SHP77 treated with DMSO at 0.1 percent for 48 hours (cell line): ENCODE measurements at regions not wholly inside any gene's neighbourhood (a gene's known extent, or its start where the extent isn't known, plus 50 kb on each side); places are given as distances from the start of the nearest gene placed in this dataset.

Experiments
- DNase-seq: peaks from one replicate; lab custom pipeline; 2025; lab: John Stamatoyannopoulos, UW

GRCh38 chr9:88792502-88792901 is 198.8 kb upstream of the S1PR3 start:
- DNase-seq, result no peak

GRCh38 chr9:88794100-88794499 is 197.2 kb upstream of the S1PR3 start:
- DNase-seq, result no peak

- DNase-seq, result no peak
These were observed 194.3 kb upstream of the S1PR3 start for GRCh38 chr9:88796947-88797346.

- DNase-seq, result no peak
These were observed 192.8 kb upstream of the S1PR3 start for GRCh38 chr9:88798476-88798875.

- DNase-seq, result no peak
These were observed 191.5 kb upstream of the S1PR3 start for GRCh38 chr9:88799541-88800328.

GRCh38 chr9:88800329-88800682 is 191.0 kb upstream of the S1PR3 start:
- no peak for DNase-seq

- no peak for DNase-seq
These were observed 190.0 kb upstream of the S1PR3 start for GRCh38 chr9:88801214-88801796.

GRCh38 chr9:88802533-88802932 is 188.7 kb upstream of the S1PR3 start:
- no peak for DNase-seq

- DNase-seq, result no peak
These were observed 187.6 kb upstream of the S1PR3 start for GRCh38 chr9:88803546-88804253.

- DNase-seq, result no peak
These were observed 187.0 kb upstream of the S1PR3 start for GRCh38 chr9:88804254-88804596.

- no peak for DNase-seq
These were observed 185.9 kb upstream of the S1PR3 start for GRCh38 chr9:88805217-88805943.

- no peak for DNase-seq
These were observed 183.8 kb upstream of the S1PR3 start for GRCh38 chr9:88807426-88807825.

- DNase-seq, result no peak
These were observed 183.1 kb upstream of the S1PR3 start for GRCh38 chr9:88808019-88808656.

GRCh38 chr9:88808761-88809354 is 182.4 kb upstream of the S1PR3 start:
- DNase-seq, result no peak

- DNase-seq, result no peak
These were observed 181.7 kb upstream of the S1PR3 start for GRCh38 chr9:88809355-88810161.

- DNase-seq, result no peak
These were observed 180.4 kb upstream of the S1PR3 start for GRCh38 chr9:88810826-88811225.

- DNase-seq, result no peak
These were observed 179.8 kb upstream of the S1PR3 start for GRCh38 chr9:88811511-88811910.

GRCh38 chr9:88812938-88813637 is 178.2 kb upstream of the S1PR3 start:
- no peak for DNase-seq

- no peak for DNase-seq
These were observed 177.5 kb upstream of the S1PR3 start for GRCh38 chr9:88813638-88814209.

- no peak for DNase-seq
These were observed 176.7 kb upstream of the S1PR3 start for GRCh38 chr9:88814577-88814976.
